Breast epithelium (tissue), 4 donors: ENCODE measurements at regions not wholly inside any gene's neighbourhood (a gene's known extent, or its start where the extent isn't known, plus 50 kb on each side); places are given as distances from the start of the nearest gene placed in this dataset.

Experiments used
- DNase-seq, 2 donors: peaks; one replicate each; pipeline ENCODE4 v3.0.0-alpha.2; 2019; ENCODE audit warnings: low spot score in 2 of 2
- H3K27ac ChIP-seq, 2 donors: fragments of 200-600 bp; sonication (generic) in 1 of 2; one replicate each; pipeline ENCODE4 v1.5.1; 2016 to 2019; ENCODE audit warnings: mild to moderate bottlenecking in 1 of 2
- H3K27me3 ChIP-seq, 2 donors: fragments of 200-600 bp; sonication (generic) in 1 of 2; one replicate each; pipeline versions ENCODE4 v1.5.1 to v1.6.0; 2017 to 2019; ENCODE audit warnings: control low read depth in 1 of 2, mild to moderate bottlenecking in 1 of 2
- H3K36me3 ChIP-seq: fragments of 200-600 bp; one replicate; pipeline ENCODE4 v1.5.1; 2019
- H3K4me1 ChIP-seq, 2 donors: fragments of 200-600 bp; sonication (generic); one replicate each; pipeline ENCODE4 v1.5.1; 2016 to 2019; ENCODE audit warnings: control low read depth in 1 of 2
- H3K4me3 ChIP-seq, 3 donors: fragments of 200-600 bp; sonication (generic); 1 replicate in 2 of 3; 2 replicates in 1 of 3; pipeline ENCODE4 v1.5.1; 2016 to 2019; ENCODE audit warnings: mild to moderate bottlenecking in 3 of 3, moderate library complexity in 2 of 3
- H3K9me3 ChIP-seq, 2 donors: fragments of 200-600 bp; sonication (generic) in 1 of 2; one replicate each; pipeline ENCODE4 v1.5.1; 2016 to 2019; ENCODE audit warnings: control low read depth in 1 of 2
- CTCF ChIP-seq, 3 donors: fragments of 450-650 bp; IDR thresholded peaks; one replicate each; pipeline ENCODE4 v1.5.1; 2016 to 2017; ENCODE audit warnings: antibody characterized with exemption in 3 of 3, mild to moderate bottlenecking in 3 of 3, moderate library complexity in 3 of 3
- POLR2A ChIP-seq: fragments of 450-650 bp; IDR thresholded peaks from one replicate; pipeline ENCODE4 v1.6.1; 2016; ENCODE audit warnings: antibody characterized with exemption, mild to moderate bottlenecking, moderate library complexity
- POLR2AphosphoS5 ChIP-seq, 3 donors: sonication (generic); formaldehyde crosslinking; IDR thresholded peaks; one replicate each; pipeline ENCODE4 v1.6.1; 2017; ENCODE audit warnings: antibody characterized with exemption in 3 of 3
- intact Hi-C: fragments of 100-400 bp; cut with DNase I; formaldehyde crosslinking; loops from one replicate; pipeline ENCODE4 v1.15.1; 2023; ENCODE audit warnings: low total_unique reads

GRCh38 chr4:43763029-43763610 lies 685.5 kb downstream of the KCTD8 start:
- no peak overlapping the region for H3K4me3 ChIP-seq
- H3K36me3 ChIP-seq, result no peaks in the 10 kb centered on the region
- H3K9me3 ChIP-seq, result no peaks in the 10 kb centered on the region
- no peak for TF ChIP-seq POLR2AphosphoS5 (IDR thresholded peaks at IDR 0.05)
- TF ChIP-seq POLR2A, result no peak
- TF ChIP-seq CTCF (IDR thresholded peaks at IDR 0.05), result no peak
- no peaks in the 10 kb centered on the region for H3K27me3 ChIP-seq
- H3K4me1 ChIP-seq, result no peaks in the 10 kb centered on the region
- H3K27ac ChIP-seq, result no peak overlapping the region
- no peak for DNase-seq
- intact Hi-C loops, result no loop called here

GRCh38 chr4:43765514-43765913 lies 683.1 kb downstream of the KCTD8 start:
- no peak for DNase-seq
- Histone ChIP-seq H3K27ac (no peak overlapping the region), H3K4me1 (no peaks in the 10 kb centered on the region), H3K9me3 (no peaks in the 10 kb centered on the region), H3K27me3 (no peaks in the 10 kb centered on the region), H3K4me3 (no peak overlapping the region), H3K36me3 (no peaks in the 10 kb centered on the region)
- intact Hi-C loops, result loop anchor here (5.0 kb wide), 1 partner anchor 727 kb away; no protein-coding TSS in a partner anchor
- TF ChIP-seq POLR2A, result no peak
- TF ChIP-seq POLR2AphosphoS5 (IDR thresholded peaks at IDR 0.05), result no peak
- TF ChIP-seq CTCF (IDR thresholded peaks at IDR 0.05), result no peak

GRCh38 chr4:43766648-43767047 lies 682.0 kb downstream of the KCTD8 start:
- H3K4me3 ChIP-seq, result no peak overlapping the region
- H3K36me3 ChIP-seq, result no peaks in the 10 kb centered on the region
- H3K27me3 ChIP-seq, result no peaks in the 10 kb centered on the region
- H3K4me1 ChIP-seq, result no peaks in the 10 kb centered on the region
- no peaks in the 10 kb centered on the region for H3K9me3 ChIP-seq
- intact Hi-C loops, result loop anchor here (5.0 kb wide), 1 partner anchor 726 kb away; no protein-coding TSS in a partner anchor
- no peak overlapping the region for H3K27ac ChIP-seq
- TF ChIP-seq POLR2A (no peak), POLR2AphosphoS5 (IDR thresholded peaks at IDR 0.05) (no peak), CTCF (IDR thresholded peaks at IDR 0.05) (no peak)
- no peak for DNase-seq

- H3K27ac ChIP-seq, result no peak overlapping the region
- TF ChIP-seq CTCF (IDR thresholded peaks at IDR 0.05), result no peak
- TF ChIP-seq POLR2A, result no peak
- TF ChIP-seq POLR2AphosphoS5 (IDR thresholded peaks at IDR 0.05), result no peak
- intact Hi-C loops, result loop anchor here (5.0 kb wide), 1 partner anchor 874 kb away; no protein-coding TSS in a partner anchor
- no peak for DNase-seq
- H3K9me3 ChIP-seq, result no peaks in the 10 kb centered on the region
- H3K27me3 ChIP-seq, result no peaks in the 10 kb centered on the region
- H3K4me1 ChIP-seq, result no peaks in the 10 kb centered on the region
- H3K36me3 ChIP-seq, result no peaks in the 10 kb centered on the region
- H3K4me3 ChIP-seq, result no peak overlapping the region
Measured at GRCh38 chr4:43776371-43776770, 672.2 kb downstream of the KCTD8 start.

GRCh38 chr4:43778187-43778915 lies 670.3 kb downstream of the KCTD8 start:
- Histone ChIP-seq H3K27ac (no peak overlapping the region), H3K36me3 (no peaks in the 10 kb centered on the region), H3K4me1 (no peaks in the 10 kb centered on the region), H3K4me3 (no peak overlapping the region), H3K9me3 (no peaks in the 10 kb centered on the region), H3K27me3 (no peaks in the 10 kb centered on the region)
- DNase-seq, result no peak
- intact Hi-C loops, result loop anchor here (5.0 kb wide), 1 partner anchor 876 kb away; no protein-coding TSS in a partner anchor
- TF ChIP-seq POLR2A (no peak), POLR2AphosphoS5 (IDR thresholded peaks at IDR 0.05) (no peak), CTCF (IDR thresholded peaks at IDR 0.05) (no peak)
